ENCODE measurements at regions not wholly inside any gene's neighbourhood (a gene's known extent, or its start where the extent isn't known, plus 50 kb on each side); places are given as distances from the start of the nearest gene placed in this dataset.
"Not testable (repeated sequence)": the region's sequence is repeated elsewhere in the genome, so short reads cannot be mapped to it uniquely, and the experiment has no call there.

GRCh38 chr2:95654897-95655296, 63.1 kb downstream of the TRIM43 start:
- not testable (repeated sequence) for H3K9me3 ChIP-seq (ENCODE audit: control insufficient read depth, insufficient read depth, low read length)

GRCh38 chr2:95656553-95656952, 64.8 kb downstream of the TRIM43 start:
- H3K4me3 ChIP-seq (ENCODE audit: low read depth, low read length); H3K36me3 ChIP-seq (ENCODE audit: control insufficient read depth, insufficient read depth, low read length); H3K27me3 ChIP-seq (ENCODE audit: control insufficient read depth, insufficient read depth, low read length); H3K4me1 ChIP-seq (ENCODE audit: control insufficient read depth, insufficient read depth, low read length); H3K9ac ChIP-seq (ENCODE audit: low read depth, low read length); H3K9me3 ChIP-seq (ENCODE audit: control insufficient read depth, insufficient read depth, low read length): not testable (repeated sequence)

More at GRCh38 chr2:95654897-95655296, 63.1 kb downstream of the TRIM43 start:
- H3K4me1 ChIP-seq (ENCODE audit: control insufficient read depth, insufficient read depth, low read length); H3K27me3 ChIP-seq (ENCODE audit: control insufficient read depth, insufficient read depth, low read length); H3K4me3 ChIP-seq (ENCODE audit: low read depth, low read length); H3K9ac ChIP-seq (ENCODE audit: low read depth, low read length); H3K36me3 ChIP-seq (ENCODE audit: control insufficient read depth, insufficient read depth, low read length): not testable (repeated sequence)

GRCh38 chr2:95657937-95658336, 66.1 kb downstream of the TRIM43 start:
- H3K9ac ChIP-seq (ENCODE audit: low read depth, low read length); H3K27me3 ChIP-seq (ENCODE audit: control insufficient read depth, insufficient read depth, low read length); H3K9me3 ChIP-seq (ENCODE audit: control insufficient read depth, insufficient read depth, low read length); H3K36me3 ChIP-seq (ENCODE audit: control insufficient read depth, insufficient read depth, low read length); H3K4me1 ChIP-seq (ENCODE audit: control insufficient read depth, insufficient read depth, low read length); H3K4me3 ChIP-seq (ENCODE audit: low read depth, low read length): not testable (repeated sequence)

- not testable (repeated sequence) for H3K27me3 ChIP-seq (ENCODE audit: control insufficient read depth, insufficient read depth, low read length); H3K9ac ChIP-seq (ENCODE audit: low read depth, low read length); H3K4me3 ChIP-seq (ENCODE audit: low read depth, low read length); H3K4me1 ChIP-seq (ENCODE audit: control insufficient read depth, insufficient read depth, low read length); H3K9me3 ChIP-seq (ENCODE audit: control insufficient read depth, insufficient read depth, low read length); H3K36me3 ChIP-seq (ENCODE audit: control insufficient read depth, insufficient read depth, low read length)
Measured at GRCh38 chr2:95660766-95661562, 69.2 kb downstream of the TRIM43 start.

GRCh38 chr2:95663471-95664441, 72.0 kb downstream of the TRIM43 start:
- not testable (repeated sequence) for H3K4me1 ChIP-seq (ENCODE audit: control insufficient read depth, insufficient read depth, low read length); H3K9ac ChIP-seq (ENCODE audit: low read depth, low read length); H3K9me3 ChIP-seq (ENCODE audit: control insufficient read depth, insufficient read depth, low read length); H3K4me3 ChIP-seq (ENCODE audit: low read depth, low read length); H3K36me3 ChIP-seq (ENCODE audit: control insufficient read depth, insufficient read depth, low read length); H3K27me3 ChIP-seq (ENCODE audit: control insufficient read depth, insufficient read depth, low read length)

- not testable (repeated sequence) for H3K27me3 ChIP-seq (ENCODE audit: control insufficient read depth, insufficient read depth, low read length); H3K9me3 ChIP-seq (ENCODE audit: control insufficient read depth, insufficient read depth, low read length); H3K9ac ChIP-seq (ENCODE audit: low read depth, low read length); H3K36me3 ChIP-seq (ENCODE audit: control insufficient read depth, insufficient read depth, low read length); H3K4me3 ChIP-seq (ENCODE audit: low read depth, low read length); H3K4me1 ChIP-seq (ENCODE audit: control insufficient read depth, insufficient read depth, low read length)
Measured at GRCh38 chr2:95666636-95667035, 74.8 kb downstream of the TRIM43 start.

GRCh38 chr2:95667480-95667879, 75.7 kb downstream of the TRIM43 start:
- Histone ChIP-seq H3K9me3 (ENCODE audit: control insufficient read depth, insufficient read depth, low read length) (no peaks in the 10 kb centered on the region), H3K27me3 (ENCODE audit: control insufficient read depth, insufficient read depth, low read length) (no peaks in the 10 kb centered on the region), H3K9ac (ENCODE audit: low read depth, low read length) (no peak overlapping the region), H3K4me1 (ENCODE audit: control insufficient read depth, insufficient read depth, low read length) (no peaks in the 10 kb centered on the region), H3K36me3 (ENCODE audit: control insufficient read depth, insufficient read depth, low read length) (no peaks in the 10 kb centered on the region), H3K4me3 (ENCODE audit: low read depth, low read length) (no peak overlapping the region)

- not testable (repeated sequence) for H3K4me3 ChIP-seq (ENCODE audit: low read depth, low read length); H3K4me1 ChIP-seq (ENCODE audit: control insufficient read depth, insufficient read depth, low read length); H3K36me3 ChIP-seq (ENCODE audit: control insufficient read depth, insufficient read depth, low read length); H3K9ac ChIP-seq (ENCODE audit: low read depth, low read length); H3K9me3 ChIP-seq (ENCODE audit: control insufficient read depth, insufficient read depth, low read length); H3K27me3 ChIP-seq (ENCODE audit: control insufficient read depth, insufficient read depth, low read length)
Measured at GRCh38 chr2:95668934-95669333, 77.1 kb downstream of the TRIM43 start.

- Histone ChIP-seq H3K4me3 (ENCODE audit: low read depth, low read length) (no peak overlapping the region), H3K9ac (ENCODE audit: low read depth, low read length) (no peak overlapping the region)
Measured at GRCh38 chr2:95669441-95669991, 77.7 kb downstream of the TRIM43 start.

GRCh38 chr2:95670167-95670566, 78.4 kb downstream of the TRIM43 start:
- Histone ChIP-seq H3K9me3 (ENCODE audit: control insufficient read depth, insufficient read depth, low read length) (no peaks in the 10 kb centered on the region), H3K36me3 (ENCODE audit: control insufficient read depth, insufficient read depth, low read length) (no peaks in the 10 kb centered on the region), H3K9ac (ENCODE audit: low read depth, low read length) (no peak overlapping the region), H3K27me3 (ENCODE audit: control insufficient read depth, insufficient read depth, low read length) (no peaks in the 10 kb centered on the region), H3K4me1 (ENCODE audit: control insufficient read depth, insufficient read depth, low read length) (no peaks in the 10 kb centered on the region), H3K4me3 (ENCODE audit: low read depth, low read length) (no peak overlapping the region)

More at GRCh38 chr2:95669441-95669991, 77.7 kb downstream of the TRIM43 start:
- H3K27me3 ChIP-seq (ENCODE audit: control insufficient read depth, insufficient read depth, low read length) = no peaks in the 10 kb centered on the region
- H3K9me3 ChIP-seq (ENCODE audit: control insufficient read depth, insufficient read depth, low read length) = no peaks in the 10 kb centered on the region
- no peaks in the 10 kb centered on the region for H3K36me3 ChIP-seq (ENCODE audit: control insufficient read depth, insufficient read depth, low read length)
- no peaks in the 10 kb centered on the region for H3K4me1 ChIP-seq (ENCODE audit: control insufficient read depth, insufficient read depth, low read length)

- Histone ChIP-seq H3K27me3 (ENCODE audit: control insufficient read depth, insufficient read depth, low read length) (peaks cover 5% of the 10 kb centered on the region), H3K9ac (ENCODE audit: low read depth, low read length) (no peak overlapping the region), H3K36me3 (ENCODE audit: control insufficient read depth, insufficient read depth, low read length) (no peaks in the 10 kb centered on the region), H3K4me1 (ENCODE audit: control insufficient read depth, insufficient read depth, low read length) (no peaks in the 10 kb centered on the region), H3K4me3 (ENCODE audit: low read depth, low read length) (no peak overlapping the region), H3K9me3 (ENCODE audit: control insufficient read depth, insufficient read depth, low read length) (no peaks in the 10 kb centered on the region)
Measured at GRCh38 chr2:95670686-95671085, 78.9 kb downstream of the TRIM43 start.

Data from iPS-15b (cell line).